ENCODE measurements at regions not wholly inside any gene's neighbourhood (a gene's known extent, or its start where the extent isn't known, plus 50 kb on each side); places are given as distances from the start of the nearest gene placed in this dataset.

GRCh38 chr1:56397409-56397808, 182.0 kb downstream of the PLPP3 start:
- DNase-seq (ENCODE audit: low read depth), result no peak
- H3K4me3 ChIP-seq (ENCODE audit: low read depth, low read length), result no peak overlapping the region
- TF ChIP-seq CTCF (IDR thresholded peaks at IDR 0.05; ENCODE audit: insufficient read depth, low read depth, low read length, missing control alignments), result no peak

- H3K4me3 ChIP-seq (ENCODE audit: low read depth, low read length), result no peak overlapping the region
- no peak for DNase-seq (ENCODE audit: low read depth)
- no peak for TF ChIP-seq CTCF (IDR thresholded peaks at IDR 0.05; ENCODE audit: insufficient read depth, low read depth, low read length, missing control alignments)
These were observed 182.8 kb downstream of the PLPP3 start for GRCh38 chr1:56396581-56396980.

GRCh38 chr1:56395776-56396175, 183.6 kb downstream of the PLPP3 start:
- DNase-seq (ENCODE audit: low read depth), result no peak
- H3K4me3 ChIP-seq (ENCODE audit: low read depth, low read length), result no peak overlapping the region
- no peak for TF ChIP-seq CTCF (IDR thresholded peaks at IDR 0.05; ENCODE audit: insufficient read depth, low read depth, low read length, missing control alignments)

- TF ChIP-seq CTCF (IDR thresholded peaks at IDR 0.05; ENCODE audit: insufficient read depth, low read depth, low read length, missing control alignments), result no peak
- DNase-seq (ENCODE audit: low read depth), result no peak
These were observed 185.1 kb downstream of the PLPP3 start for GRCh38 chr1:56394298-56394697.

GRCh38 chr1:56390934-56391731, 188.2 kb downstream of the PLPP3 start:
- no peak overlapping the region for H3K4me3 ChIP-seq (ENCODE audit: low read depth, low read length)
- no peak for DNase-seq (ENCODE audit: low read depth)
- TF ChIP-seq CTCF (IDR thresholded peaks at IDR 0.05; ENCODE audit: insufficient read depth, low read depth, low read length, missing control alignments), result no peak

More at GRCh38 chr1:56394298-56394697, 185.1 kb downstream of the PLPP3 start:
- no peak overlapping the region for H3K4me3 ChIP-seq (ENCODE audit: low read depth, low read length)

- H3K4me3 ChIP-seq (ENCODE audit: low read depth, low read length), result no peak overlapping the region
- DNase-seq (ENCODE audit: low read depth), result no peak
- no peak for TF ChIP-seq CTCF (IDR thresholded peaks at IDR 0.05; ENCODE audit: insufficient read depth, low read depth, low read length, missing control alignments)
These were observed 189.0 kb downstream of the PLPP3 start for GRCh38 chr1:56390232-56390867.
